ENCODE measurements at regions not wholly inside any gene's neighbourhood (a gene's known extent, or its start where the extent isn't known, plus 50 kb on each side); places are given as distances from the start of the nearest gene placed in this dataset.

DNA sequence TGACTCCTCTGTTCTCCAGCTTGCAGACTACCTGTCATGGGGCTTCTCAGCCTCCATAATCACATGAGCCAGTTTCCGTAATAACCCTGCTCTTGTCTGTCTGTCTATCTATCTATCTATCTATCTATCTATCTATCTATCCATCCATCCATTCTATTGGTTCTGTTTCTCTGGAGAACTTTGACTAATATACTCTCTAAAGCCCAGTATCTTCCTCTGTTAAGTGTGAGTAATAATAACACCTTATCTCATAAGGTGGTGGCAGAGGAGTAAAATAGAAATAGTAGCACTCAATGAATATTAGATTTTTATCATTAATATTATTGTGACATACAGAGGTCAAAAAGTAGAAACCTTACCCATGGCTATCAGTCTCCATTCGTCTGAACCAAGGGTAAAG is 177.9 kb upstream of the PGRMC2 start:
- no peak for ATAC-seq

GRCh38 chr4:128463006-128463405 is 175.4 kb upstream of the PGRMC2 start:
- Mint-ChIP-seq H3K4me1 (no peaks in the 10 kb centered on the region), H3K4me3 (no peak overlapping the region), H3K27ac (no peak overlapping the region), H3K36me3 (ENCODE audit: low read depth) (no peaks in the 10 kb centered on the region), H3K9me3 (ENCODE audit: low read depth) (no peaks in the 10 kb centered on the region), H3K27me3 (no peaks in the 10 kb centered on the region)
- ChIA-PET CTCF (no interaction called here), POLR2A (no interaction called here)
- ATAC-seq, result no peak
- no peak for DNase-seq
- intact Hi-C loops (cut with DNase I, micrococcal nuclease), result no loop called here

More for the DNA sequence above, 177.9 kb upstream of the PGRMC2 start:
- Mint-ChIP-seq H3K27ac (no peak overlapping the region), H3K4me1 (no peaks in the 10 kb centered on the region), H3K9me3 (ENCODE audit: low read depth) (no peaks in the 10 kb centered on the region), H3K36me3 (ENCODE audit: low read depth) (no peaks in the 10 kb centered on the region), H3K27me3 (no peaks in the 10 kb centered on the region), H3K4me3 (no peak overlapping the region)
- ChIA-PET CTCF (no interaction called here), POLR2A (no interaction called here)
- intact Hi-C loops (cut with DNase I, micrococcal nuclease), result no loop called here
- no peak for DNase-seq

DNA sequence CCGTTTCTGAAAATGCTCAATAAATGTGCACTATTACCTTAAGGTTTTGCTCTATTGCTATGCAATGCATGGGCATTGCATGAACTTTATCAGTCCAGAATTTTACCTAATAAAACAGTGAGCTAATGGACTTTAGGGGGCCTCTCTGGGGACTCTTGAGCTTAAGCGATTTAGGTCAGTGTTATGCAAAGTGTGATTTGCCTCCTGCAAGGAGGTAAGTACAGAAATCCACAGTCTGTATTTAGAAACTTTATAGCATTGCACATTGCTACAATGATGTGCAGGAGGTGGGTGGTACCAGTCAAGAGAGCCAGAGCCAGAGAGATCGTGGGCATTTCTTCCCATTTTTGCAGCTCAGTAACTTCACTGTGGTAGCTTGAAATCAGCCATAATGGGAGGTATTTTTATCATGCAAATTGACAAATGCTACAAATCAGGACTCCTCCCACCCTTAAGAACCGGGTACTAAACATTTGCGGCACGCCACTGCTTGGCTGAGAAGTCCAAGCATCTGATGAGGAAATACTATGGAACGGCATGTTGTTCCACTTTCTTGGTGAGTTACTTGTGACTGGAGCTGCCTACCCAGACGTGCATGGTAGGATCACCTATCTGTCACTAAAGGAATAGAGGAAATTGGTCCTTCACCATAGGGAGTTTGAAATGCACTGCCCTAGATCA is 174.6 kb upstream of the PGRMC2 start:
- no peaks in the 10 kb centered on the region for H3K27me3 Mint-ChIP-seq
- no peak overlapping the region for H3K4me3 Mint-ChIP-seq
- intact Hi-C loops (cut with DNase I, micrococcal nuclease), result no loop called here
- H3K9me3 Mint-ChIP-seq (ENCODE audit: low read depth), result no peaks in the 10 kb centered on the region
- no peak for ATAC-seq
- POLR2A ChIA-PET, result interaction anchor here (0.6 kb wide), 1 partner anchor 308 kb away, joined by 8 read pairs; no protein-coding TSS in a partner anchor
- DNase-seq, result no peak
- CTCF ChIA-PET, result no interaction called here
- H3K4me1 Mint-ChIP-seq, result no peaks in the 10 kb centered on the region
- no peaks in the 10 kb centered on the region for H3K36me3 Mint-ChIP-seq (ENCODE audit: low read depth)
- no peak overlapping the region for H3K27ac Mint-ChIP-seq

DNA sequence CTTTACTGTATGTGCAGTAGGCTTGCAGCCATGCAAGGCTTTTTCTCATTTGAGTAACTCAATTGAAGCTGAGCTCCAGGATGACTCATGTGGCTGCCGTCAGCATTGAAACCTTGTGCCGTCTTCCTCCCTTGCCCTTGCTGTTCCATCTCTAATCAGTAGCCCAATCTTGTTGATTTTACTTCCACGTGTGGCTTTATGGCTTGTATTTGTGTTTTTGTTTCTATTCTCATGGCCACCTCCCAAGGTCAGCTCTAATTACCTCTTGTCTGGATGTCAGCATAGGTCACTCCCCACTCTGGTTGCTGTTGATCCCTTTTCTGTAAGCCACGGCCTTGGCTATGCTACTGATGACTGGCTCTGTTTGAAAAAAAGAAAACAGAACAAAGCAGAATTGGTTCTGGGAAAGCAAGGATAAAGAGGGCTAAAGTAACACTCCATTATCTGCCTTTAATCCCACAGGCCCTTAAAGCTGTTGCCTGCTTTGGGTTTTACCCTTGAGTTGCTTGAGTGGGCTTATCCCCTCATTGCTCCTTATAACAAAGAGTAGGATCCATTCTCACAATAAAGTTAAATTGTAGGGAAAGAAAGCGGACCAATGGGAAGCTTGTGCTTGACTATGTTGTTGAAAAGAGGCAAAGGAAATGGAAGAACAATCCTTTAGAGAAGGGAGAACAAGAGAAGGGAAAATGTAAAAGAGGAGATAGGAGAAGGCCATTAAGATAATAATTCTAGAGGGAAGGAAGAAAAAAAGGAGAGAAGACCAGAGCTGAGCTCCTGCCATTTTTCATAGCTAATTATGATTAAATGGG is 173.9 kb upstream of the PGRMC2 start:
- H3K36me3 Mint-ChIP-seq (ENCODE audit: low read depth), result no peaks in the 10 kb centered on the region
- no peak overlapping the region for H3K27ac Mint-ChIP-seq
- intact Hi-C loops (cut with DNase I, micrococcal nuclease), result no loop called here
- ChIA-PET CTCF (interaction anchor here (0.6 kb wide), 1 partner anchor 1753 kb away, joined by 3 read pairs; no protein-coding TSS in a partner anchor), POLR2A (interaction anchor here (0.6 kb wide), 1 partner anchor 309 kb away, joined by 8 read pairs; no protein-coding TSS in a partner anchor)
- H3K4me1 Mint-ChIP-seq, result no peaks in the 10 kb centered on the region
- no peaks in the 10 kb centered on the region for H3K27me3 Mint-ChIP-seq
- DNase-seq, result no peak
- ATAC-seq, result no peak
- no peak overlapping the region for H3K4me3 Mint-ChIP-seq
- no peaks in the 10 kb centered on the region for H3K9me3 Mint-ChIP-seq (ENCODE audit: low read depth)

GRCh38 chr4:128459547-128459946 is 171.9 kb upstream of the PGRMC2 start:
- Mint-ChIP-seq H3K27ac (no peak overlapping the region), H3K4me3 (no peak overlapping the region), H3K27me3 (no peaks in the 10 kb centered on the region), H3K9me3 (ENCODE audit: low read depth) (no peaks in the 10 kb centered on the region), H3K4me1 (peaks cover 2% of the 10 kb centered on the region), H3K36me3 (ENCODE audit: low read depth) (no peaks in the 10 kb centered on the region)
- intact Hi-C loops (cut with DNase I, micrococcal nuclease), result loop anchor here in 1 of 2 experiments (10.0 kb wide), 1 partner anchor 265 kb away; no protein-coding TSS in a partner anchor
- CTCF ChIA-PET, result interaction anchor here (0.6 to 1.6 kb wide), 6 partner anchors 9 to 240 kb away, joined by 3 to 4 read pairs (median 3); no protein-coding TSS in a partner anchor
- DNase-seq, result no peak
- POLR2A ChIA-PET, result no interaction called here
- ATAC-seq, result no peak

GRCh38 chr4:128458816-128459215 is 171.2 kb upstream of the PGRMC2 start:
- H3K27me3 Mint-ChIP-seq, result peaks cover under 1% of the 10 kb centered on the region
- no peak for ATAC-seq
- POLR2A ChIA-PET, result no interaction called here
- H3K4me1 Mint-ChIP-seq, result peaks cover 6% of the 10 kb centered on the region
- no peaks in the 10 kb centered on the region for H3K9me3 Mint-ChIP-seq (ENCODE audit: low read depth)
- DNase-seq, result no peak
- H3K36me3 Mint-ChIP-seq (ENCODE audit: low read depth), result no peaks in the 10 kb centered on the region
- CTCF ChIA-PET, result interaction anchor here (0.6 to 3.0 kb wide), 4 partner anchors 9 to 404 kb away, joined by 3 to 7 read pairs (median 4); no protein-coding TSS in a partner anchor
- intact Hi-C loops (cut with DNase I, micrococcal nuclease), result loop anchor here in 1 of 2 experiments (10.0 kb wide), 1 partner anchor 264 kb away; no protein-coding TSS in a partner anchor
- no peak overlapping the region for H3K27ac Mint-ChIP-seq
- H3K4me3 Mint-ChIP-seq, result no peak overlapping the region

GRCh38 chr4:128457726-128458125 is 170.1 kb upstream of the PGRMC2 start:
- DNase-seq (no peak), ATAC-seq (no peak)
- no peak overlapping the region for H3K27ac Mint-ChIP-seq
- intact Hi-C loops (cut with DNase I, micrococcal nuclease), result loop anchor here in 1 of 2 experiments (10.0 kb wide), 1 partner anchor 263 kb away; no protein-coding TSS in a partner anchor
- H3K4me3 Mint-ChIP-seq, result no peak overlapping the region
- peaks cover 8% of the 10 kb centered on the region for H3K4me1 Mint-ChIP-seq
- H3K36me3 Mint-ChIP-seq (ENCODE audit: low read depth), result no peaks in the 10 kb centered on the region
- CTCF ChIA-PET, result interaction anchor here (0.6 to 3.0 kb wide), 2 partner anchors 98 to 405 kb away, joined by 3 to 7 read pairs; no protein-coding TSS in a partner anchor
- POLR2A ChIA-PET, result no interaction called here
- no peaks in the 10 kb centered on the region for H3K9me3 Mint-ChIP-seq (ENCODE audit: low read depth)
- peaks cover 2% of the 10 kb centered on the region for H3K27me3 Mint-ChIP-seq

DNA sequence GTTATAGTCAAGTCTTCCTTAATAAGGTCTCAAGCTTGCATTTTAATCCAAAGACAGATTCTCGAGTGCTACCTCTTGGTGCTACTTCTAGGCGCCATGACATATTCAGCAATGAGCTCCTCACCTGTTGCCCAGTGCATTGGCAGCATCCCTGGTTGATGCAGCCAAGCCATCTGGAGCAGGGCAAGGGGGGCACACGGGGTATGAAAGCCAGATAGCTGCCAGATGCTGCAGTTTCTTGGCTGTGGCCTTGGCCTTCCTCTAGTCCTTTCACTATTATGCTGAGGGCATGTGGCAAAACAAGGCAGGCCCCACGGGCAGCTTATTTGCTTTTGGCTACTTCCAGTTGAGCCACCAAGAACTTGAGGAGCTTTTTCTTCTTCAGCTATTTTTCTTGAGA is 168.6 kb upstream of the PGRMC2 start:
- ChIA-PET CTCF (interaction anchor here (0.7 to 3.0 kb wide), 4 partner anchors 97 to 693 kb away, joined by 3 to 12 read pairs (median 5); no protein-coding TSS in a partner anchor), POLR2A (interaction anchor here (0.5 to 0.6 kb wide), 2 partner anchors 70 to 348 kb away, joined by 3 to 4 read pairs; no protein-coding TSS in a partner anchor)
- peaks cover 2% of the 10 kb centered on the region for H3K27me3 Mint-ChIP-seq
- H3K9me3 Mint-ChIP-seq (ENCODE audit: low read depth), result no peaks in the 10 kb centered on the region
- no peak overlapping the region for H3K4me3 Mint-ChIP-seq
- ATAC-seq, result no peak
- intact Hi-C loops (cut with DNase I, micrococcal nuclease), result loop anchor here in 1 of 2 experiments (10.0 kb wide), 1 partner anchor 261 kb away; no protein-coding TSS in a partner anchor
- H3K27ac Mint-ChIP-seq, result no peak overlapping the region
- no peaks in the 10 kb centered on the region for H3K36me3 Mint-ChIP-seq (ENCODE audit: low read depth)
- H3K4me1 Mint-ChIP-seq, result peaks cover 11% of the 10 kb centered on the region
- no peak for DNase-seq

DNA sequence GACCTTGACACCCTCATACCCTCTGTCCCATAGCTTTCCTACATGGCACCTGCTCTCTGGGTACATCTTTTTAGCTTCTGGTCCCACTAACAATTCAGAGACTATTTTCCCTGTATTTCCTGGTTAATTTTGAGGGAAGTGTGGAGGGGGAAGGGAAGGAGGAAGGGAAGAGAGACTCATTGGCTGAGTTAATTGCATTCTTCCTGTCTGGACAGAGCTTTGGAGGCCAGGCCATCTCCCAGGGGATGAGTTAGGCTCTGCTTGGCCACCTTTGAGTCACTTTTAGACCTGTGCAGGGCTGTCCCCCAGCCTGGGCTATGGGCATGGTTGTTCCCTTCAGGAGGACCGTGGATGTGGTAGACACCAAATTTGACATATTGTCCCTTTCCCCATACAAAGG is 167.9 kb upstream of the PGRMC2 start:
- Mint-ChIP-seq H3K4me3 (no peak overlapping the region), H3K9me3 (ENCODE audit: low read depth) (no peaks in the 10 kb centered on the region), H3K36me3 (ENCODE audit: low read depth) (no peaks in the 10 kb centered on the region), H3K4me1 (peaks cover 11% of the 10 kb centered on the region), H3K27ac (no peak overlapping the region), H3K27me3 (peaks cover 2% of the 10 kb centered on the region)
- ATAC-seq (no peak), DNase-seq (no peak)
- ChIA-PET CTCF (interaction anchor here (0.6 to 2.6 kb wide), 5 partner anchors 16 to 694 kb away, joined by 3 to 12 read pairs (median 3); no protein-coding TSS in a partner anchor), POLR2A (interaction anchor here (0.6 kb wide), 1 partner anchor 55 kb away, joined by 3 read pairs; no protein-coding TSS in a partner anchor)
- intact Hi-C loops (cut with DNase I, micrococcal nuclease), result loop anchor here (2.0 to 10.0 kb wide), 2 partner anchors 261 to 407 kb away; no protein-coding TSS in a partner anchor

DNA sequence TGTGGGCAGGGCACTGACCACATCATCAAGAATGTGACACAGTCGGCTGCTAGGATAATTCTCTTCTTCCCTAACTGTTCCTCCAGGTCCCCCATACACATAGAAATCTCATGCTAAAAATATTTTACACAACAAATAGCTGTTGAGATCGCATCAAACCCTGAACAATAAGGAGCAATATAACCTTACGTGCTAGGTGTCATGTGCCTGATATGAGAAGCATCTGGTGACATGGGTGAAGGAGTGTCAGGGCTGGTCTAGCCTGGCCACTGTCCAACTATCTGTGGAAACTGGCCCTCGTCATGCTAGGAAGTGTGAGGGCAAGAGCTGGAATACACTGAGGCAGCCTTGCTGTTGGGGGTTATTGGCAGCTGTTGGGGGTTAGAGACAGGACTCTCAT is 167.3 kb upstream of the PGRMC2 start:
- no peak overlapping the region for H3K27ac Mint-ChIP-seq
- CTCF ChIA-PET, result interaction anchor here (0.6 to 2.6 kb wide), 18 partner anchors 10 to 513 kb away, joined by 3 to 12 read pairs (median 3); partner anchors contain the start of gene JADE1
- H3K9me3 Mint-ChIP-seq (ENCODE audit: low read depth), result no peaks in the 10 kb centered on the region
- H3K4me1 Mint-ChIP-seq, result peaks cover 11% of the 10 kb centered on the region
- no peak for DNase-seq
- POLR2A ChIA-PET, result interaction anchor here (0.6 kb wide), 1 partner anchor 54 kb away, joined by 3 read pairs; no protein-coding TSS in a partner anchor
- no peaks in the 10 kb centered on the region for H3K36me3 Mint-ChIP-seq (ENCODE audit: low read depth)
- ATAC-seq, result no peak
- H3K4me3 Mint-ChIP-seq, result no peak overlapping the region
- intact Hi-C loops (cut with DNase I, micrococcal nuclease), result loop anchor here (1.0 to 10.0 kb wide), 6 partner anchors 97 to 408 kb away; partner anchors contain the start of gene JADE1 (in 2 of the 2)
- peaks cover 2% of the 10 kb centered on the region for H3K27me3 Mint-ChIP-seq

- H3K36me3 Mint-ChIP-seq (ENCODE audit: low read depth), result no peaks in the 10 kb centered on the region
- DNase-seq, result peak; percentile 84
- intact Hi-C loops (cut with DNase I, micrococcal nuclease), result loop anchor here (1.0 to 10.0 kb wide), 6 partner anchors 98 to 408 kb away; partner anchors contain the start of gene JADE1 (in 2 of the 2)
- ChIA-PET CTCF (interaction anchor here (0.6 to 2.6 kb wide), 21 partner anchors 9 to 513 kb away, joined by 3 to 12 read pairs (median 3); partner anchors contain the start of gene JADE1), POLR2A (no interaction called here)
- H3K27me3 Mint-ChIP-seq, result peaks cover 2% of the 10 kb centered on the region
- H3K9me3 Mint-ChIP-seq (ENCODE audit: low read depth), result no peaks in the 10 kb centered on the region
- ATAC-seq, result peak; percentile 98
- H3K4me3 Mint-ChIP-seq, result no peak overlapping the region
- H3K4me1 Mint-ChIP-seq, result peaks cover 11% of the 10 kb centered on the region
- no peak overlapping the region for H3K27ac Mint-ChIP-seq
Observed at GRCh38 chr4:128454281-128454871, 166.8 kb upstream of the PGRMC2 start.

Measured in activated CD4-positive, alpha-beta T cell treated with anti-CD3 and anti-CD28 coated beads for 36 hours (primary cell).